ENCODE measurements at regions not wholly inside any gene's neighbourhood (a gene's known extent, or its start where the extent isn't known, plus 50 kb on each side); places are given as distances from the start of the nearest gene placed in this dataset.
"Not testable (repeated sequence)": the region's sequence is repeated elsewhere in the genome, so short reads cannot be mapped to it uniquely, and the experiment has no call there.

DNA sequence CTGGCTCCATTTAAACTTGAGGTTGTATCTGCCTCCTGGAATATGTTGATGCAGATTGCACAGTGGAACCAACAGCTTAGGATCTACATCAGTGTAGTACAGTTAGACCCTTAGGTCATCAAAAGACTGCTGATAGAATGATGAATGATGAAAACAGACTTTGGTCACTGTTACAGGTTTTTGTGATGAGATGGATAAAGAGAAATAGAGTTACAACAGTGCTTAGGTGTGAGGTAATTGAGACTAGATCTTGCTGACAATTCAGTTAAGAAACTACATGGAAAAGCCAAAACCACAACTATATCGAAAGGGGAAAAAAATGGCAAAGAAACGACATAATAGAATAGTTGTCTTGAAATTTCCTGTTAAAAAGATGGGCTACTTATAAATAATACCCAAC, 145.7 kb upstream of the LMNTD1 start:
- Histone ChIP-seq H3K27me3 (no peaks in the 10 kb centered on the region), H3K9me3 (no peaks in the 10 kb centered on the region), H3K4me3 (no peak overlapping the region), H3K36me3 (no peaks in the 10 kb centered on the region), H3K4me1 (no peaks in the 10 kb centered on the region), H3K27ac (no peak overlapping the region)
- TF ChIP-seq, protein P1, sequence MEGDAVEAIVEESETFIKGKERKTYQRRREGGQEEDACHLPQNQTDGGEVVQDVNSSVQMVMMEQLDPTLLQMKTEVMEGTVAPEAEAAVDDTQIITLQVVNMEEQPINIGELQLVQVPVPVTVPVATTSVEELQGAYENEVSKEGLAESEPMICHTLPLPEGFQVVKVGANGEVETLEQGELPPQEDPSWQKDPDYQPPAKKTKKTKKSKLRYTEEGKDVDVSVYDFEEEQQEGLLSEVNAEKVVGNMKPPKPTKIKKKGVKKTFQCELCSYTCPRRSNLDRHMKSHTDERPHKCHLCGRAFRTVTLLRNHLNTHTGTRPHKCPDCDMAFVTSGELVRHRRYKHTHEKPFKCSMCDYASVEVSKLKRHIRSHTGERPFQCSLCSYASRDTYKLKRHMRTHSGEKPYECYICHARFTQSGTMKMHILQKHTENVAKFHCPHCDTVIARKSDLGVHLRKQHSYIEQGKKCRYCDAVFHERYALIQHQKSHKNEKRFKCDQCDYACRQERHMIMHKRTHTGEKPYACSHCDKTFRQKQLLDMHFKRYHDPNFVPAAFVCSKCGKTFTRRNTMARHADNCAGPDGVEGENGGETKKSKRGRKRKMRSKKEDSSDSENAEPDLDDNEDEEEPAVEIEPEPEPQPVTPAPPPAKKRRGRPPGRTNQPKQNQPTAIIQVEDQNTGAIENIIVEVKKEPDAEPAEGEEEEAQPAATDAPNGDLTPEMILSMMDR (IDR thresholded peaks at IDR 0.05) = no peak
- TF ChIP-seq POLR2A (IDR thresholded peaks at IDR 0.05) = no peak
- DNase-seq = no peak
- intact Hi-C loops (cut with DNase I; ENCODE audit: low total_unique reads) = no loop called here

DNA sequence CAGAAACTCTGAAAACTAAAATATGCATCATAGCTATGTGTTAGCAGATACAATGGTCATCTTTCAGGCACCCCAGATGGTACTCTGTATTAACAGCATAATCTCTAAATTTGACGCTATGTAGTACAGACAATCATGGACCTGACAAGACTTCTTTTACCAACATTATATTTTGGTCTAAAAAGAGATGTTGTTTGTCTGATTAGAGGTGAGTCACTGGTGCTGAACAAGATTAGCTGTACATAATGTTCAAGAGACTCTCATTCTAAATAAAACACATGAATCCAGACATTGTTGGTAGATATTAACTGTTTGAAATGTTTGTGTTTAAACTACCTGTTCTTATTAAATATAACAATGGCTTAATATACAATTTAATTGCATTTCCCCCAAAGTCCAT, 146.4 kb upstream of the LMNTD1 start:
- Histone ChIP-seq H3K27me3 (no peaks in the 10 kb centered on the region), H3K36me3 (no peaks in the 10 kb centered on the region), H3K27ac (no peak overlapping the region), H3K9me3 (no peaks in the 10 kb centered on the region), H3K4me3 (no peak overlapping the region), H3K4me1 (no peaks in the 10 kb centered on the region)
- TF ChIP-seq, protein P1 (IDR thresholded peaks at IDR 0.05) = no peak
- no peak for TF ChIP-seq POLR2A (IDR thresholded peaks at IDR 0.05)
- no peak for DNase-seq
- intact Hi-C loops (cut with DNase I; ENCODE audit: low total_unique reads) = no loop called here

DNA sequence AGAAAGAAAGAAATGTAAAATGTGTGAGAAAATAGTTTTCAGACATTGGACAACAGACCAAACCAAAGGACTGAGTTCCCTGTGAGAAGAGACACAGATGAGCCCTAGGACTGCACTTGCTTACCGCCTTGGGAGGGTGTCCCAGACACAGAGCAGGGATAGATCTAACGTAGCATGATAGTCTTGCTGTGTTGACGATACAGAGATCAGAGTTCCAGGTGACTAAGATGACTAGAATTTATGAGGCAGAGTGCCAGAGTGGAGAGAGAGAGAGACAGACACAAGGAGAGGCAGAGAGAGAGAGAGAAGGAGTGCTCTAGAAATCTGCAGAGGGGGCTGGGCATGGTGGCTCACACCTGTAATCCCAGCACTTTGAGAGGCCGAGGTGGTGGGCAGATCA, 148.2 kb upstream of the LMNTD1 start:
- no peak for DNase-seq
- H3K27ac ChIP-seq = no peak overlapping the region
- no peak overlapping the region for H3K4me3 ChIP-seq
- no peaks in the 10 kb centered on the region for H3K4me1 ChIP-seq
- no peaks in the 10 kb centered on the region for H3K27me3 ChIP-seq
- H3K9me3 ChIP-seq = no peaks in the 10 kb centered on the region
- intact Hi-C loops (cut with DNase I; ENCODE audit: low total_unique reads) = no loop called here
- no peak for TF ChIP-seq POLR2A (IDR thresholded peaks at IDR 0.05)
- TF ChIP-seq, protein P1 (IDR thresholded peaks at IDR 0.05) = no peak
- no peaks in the 10 kb centered on the region for H3K36me3 ChIP-seq

DNA sequence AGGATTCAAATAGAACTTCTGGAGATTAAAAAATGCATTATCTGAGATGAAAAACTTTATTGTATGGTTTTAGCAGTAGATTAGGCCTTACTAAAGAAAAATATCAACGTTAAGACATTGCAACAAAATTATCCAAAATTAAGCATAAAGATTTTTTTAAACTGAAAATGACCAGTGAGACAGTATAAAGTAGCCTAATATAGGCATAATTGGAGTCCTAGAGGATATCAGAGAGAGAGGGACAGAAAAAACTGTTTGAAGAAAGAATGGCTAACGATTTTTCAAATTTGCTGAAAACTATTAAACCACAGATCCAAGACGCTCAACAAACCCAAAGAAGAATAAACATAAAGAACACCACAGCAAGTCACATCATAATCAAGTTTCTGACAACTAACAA, 149.5 kb upstream of the LMNTD1 start:
- Histone ChIP-seq H3K27ac (no peak overlapping the region), H3K9me3 (no peaks in the 10 kb centered on the region), H3K4me3 (no peak overlapping the region), H3K36me3 (no peaks in the 10 kb centered on the region), H3K27me3 (no peaks in the 10 kb centered on the region), H3K4me1 (no peaks in the 10 kb centered on the region)
- no peak for DNase-seq
- TF ChIP-seq, protein P1 (IDR thresholded peaks at IDR 0.05) = no peak
- TF ChIP-seq POLR2A (IDR thresholded peaks at IDR 0.05) = no peak
- intact Hi-C loops (cut with DNase I; ENCODE audit: low total_unique reads) = no loop called here

DNA sequence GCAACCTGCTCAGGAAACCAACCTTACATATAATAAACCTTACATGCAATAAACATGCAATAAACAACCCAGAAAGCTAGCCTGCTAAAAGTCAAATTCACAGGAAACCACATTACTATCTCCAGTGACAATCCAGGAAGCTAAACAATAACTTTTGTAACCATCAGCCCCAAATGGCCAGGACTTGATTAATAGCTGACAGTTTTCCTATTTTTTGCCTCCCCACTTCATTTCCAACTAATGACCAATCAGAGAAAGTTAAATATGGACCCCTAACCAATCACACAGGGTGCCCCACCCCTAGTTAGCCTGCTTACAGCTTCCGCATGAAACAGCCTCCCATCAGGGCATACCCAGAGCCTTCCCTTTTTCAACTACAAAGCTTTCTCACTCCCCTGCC, 152.2 kb upstream of the LMNTD1 start:
- no peak overlapping the region for H3K27ac ChIP-seq
- TF ChIP-seq, protein P1 (IDR thresholded peaks at IDR 0.05) = no peak
- no peak for TF ChIP-seq POLR2A (IDR thresholded peaks at IDR 0.05)
- H3K27me3 ChIP-seq = no peaks in the 10 kb centered on the region
- intact Hi-C loops (cut with DNase I; ENCODE audit: low total_unique reads) = no loop called here
- no peak for DNase-seq
- H3K36me3 ChIP-seq = no peaks in the 10 kb centered on the region
- no peaks in the 10 kb centered on the region for H3K4me1 ChIP-seq
- H3K9me3 ChIP-seq = no peaks in the 10 kb centered on the region
- H3K4me3 ChIP-seq = no peak overlapping the region

DNA sequence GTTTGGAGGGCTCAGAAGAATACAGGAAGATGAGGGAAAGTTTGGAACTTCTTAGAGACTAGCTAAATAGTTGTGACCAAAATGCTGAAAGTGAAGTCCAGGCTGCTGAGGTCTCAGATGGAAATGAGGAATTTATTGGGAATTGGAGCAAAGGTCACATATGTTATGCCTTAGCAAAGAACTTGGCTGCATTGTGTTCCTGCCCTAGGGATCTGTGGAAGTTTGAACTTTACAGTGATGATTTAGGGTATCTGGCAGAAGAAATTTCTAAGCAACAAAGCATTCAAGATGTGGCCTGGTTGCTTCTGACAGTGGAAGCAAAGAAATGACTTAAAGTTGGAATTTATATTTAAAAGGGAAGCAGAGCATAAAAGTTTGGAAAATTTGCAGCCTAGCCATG, 153.6 kb upstream of the LMNTD1 start:
- DNase-seq; H3K4me3 ChIP-seq; intact Hi-C loops (cut with DNase I; ENCODE audit: low total_unique reads); H3K27ac ChIP-seq; H3K27me3 ChIP-seq; H3K4me1 ChIP-seq; H3K9me3 ChIP-seq; H3K36me3 ChIP-seq: not testable (repeated sequence)
